ENCODE measurements at regions not wholly inside any gene's neighbourhood (a gene's known extent, or its start where the extent isn't known, plus 50 kb on each side); places are given as distances from the start of the nearest gene placed in this dataset.

GRCh38 chr11:106217456-106217855 is 140.0 kb downstream of the AASDHPPT start:
- no peak overlapping the region for H3K4me3 ChIP-seq (ENCODE audit: low read depth, low read length)
- H3K27ac ChIP-seq (ENCODE audit: extremely low read depth, low read depth, low read length) = no peak overlapping the region
- CTCF ChIA-PET = interaction anchor here (1.0 kb wide), 1 partner anchor 11 kb away, joined by 6 read pairs; no protein-coding TSS in a partner anchor
- no peaks in the 10 kb centered on the region for H3K9me3 ChIP-seq (ENCODE audit: control insufficient read depth, insufficient read depth, low read depth, low read length)
- POLR2A ChIA-PET = no interaction called here
- no peak for TF ChIP-seq AEBP2 (tag by site-specific recombination; IDR thresholded peaks at IDR 0.05; ENCODE audit: borderline replicate concordance)
- no peak for TF ChIP-seq ZNF416 (tag by site-specific recombination; IDR thresholded peaks at IDR 0.05)
- no peak for TF ChIP-seq GLIS2 (tag by site-specific recombination; IDR thresholded peaks at IDR 0.05)
- no peak for TF ChIP-seq IKZF3 (tag by site-specific recombination; IDR thresholded peaks at IDR 0.05)
- no peak for TF ChIP-seq ZNF704 (tag by site-specific recombination; IDR thresholded peaks at IDR 0.05)
- no peak for TF ChIP-seq ZNF26 (tag by site-specific recombination; IDR thresholded peaks at IDR 0.05)
- TF ChIP-seq ZNF510 (tag by site-specific recombination; IDR thresholded peaks at IDR 0.05; ENCODE audit: insufficient replicate concordance) = no peak
- TF ChIP-seq ZNF558 (tag by site-specific recombination; IDR thresholded peaks at IDR 0.05) = no peak
- TF ChIP-seq CTCF (tag by site-specific recombination; IDR thresholded peaks at IDR 0.05) = no peak
- TF ChIP-seq ZNF354C (tag by site-specific recombination; IDR thresholded peaks at IDR 0.05; ENCODE audit: borderline replicate concordance, low read depth) = no peak
- TF ChIP-seq MEIS1 (CRISPR knock-in tag; IDR thresholded peaks at IDR 0.05; ENCODE audit: borderline replicate concordance) = no peak
- TF ChIP-seq ELK4 (IDR thresholded peaks at IDR 0.05; ENCODE audit: borderline replicate concordance, low read depth, low read length) = no peak
- no peak for TF ChIP-seq REST (tag by site-specific recombination; IDR thresholded peaks at IDR 0.05)
- no peak for TF ChIP-seq ZNF514 (tag by site-specific recombination; IDR thresholded peaks at IDR 0.05)
- TF ChIP-seq PBX3 (CRISPR knock-in tag; IDR thresholded peaks at IDR 0.05) = no peak
- TF ChIP-seq ZIC2 (tag by site-specific recombination; IDR thresholded peaks at IDR 0.05) = no peak
- no peaks in the 10 kb centered on the region for H3K4me1 ChIP-seq (ENCODE audit: control insufficient read depth, insufficient read depth, low read length)
- no peaks in the 10 kb centered on the region for H3K36me3 ChIP-seq (ENCODE audit: control insufficient read depth in 2 of 2, insufficient read depth in 1 of 2, low read length in 2 of 2)

All from HEK293 (cell line).